T47D (cell line): ENCODE measurements at regions not wholly inside any gene's neighbourhood (a gene's known extent, or its start where the extent isn't known, plus 50 kb on each side); places are given as distances from the start of the nearest gene placed in this dataset.

Experiments
- DNase-seq, 2 experiments: peaks; one replicate each; pipeline versions ENCODE4 v3.0.0 to v3.0.0-alpha.2; 2011 to 2012; ENCODE audit warnings: low read depth in 1 of 2, low spot score in 1 of 2
- JUND ChIP-seq: IDR thresholded peaks from 2 replicates; pipeline ENCODE4 v1.6.1; 2012; ENCODE audit warnings: low read depth
- in situ Hi-C: cut with HindIII; loops from 2 replicates; pipeline ENCODE4 v1.10.0; 2016; ENCODE audit warnings: low sequenced_read_pairs, low pct_unique_long_range_greater_than_20kb

GRCh38 chr2:153101187-153101586 is 377.4 kb downstream of the RPRM start:
- TF ChIP-seq JUND = no peak
- DNase-seq = no peak
- in situ Hi-C loops = no loop called here

- in situ Hi-C loops = no loop called here
- TF ChIP-seq JUND = no peak
- no peak for DNase-seq
Measured at GRCh38 chr2:153100151-153100550, 378.4 kb downstream of the RPRM start.

GRCh38 chr2:153098073-153098472 is 379.7 kb downstream of the ARL6IP6 start:
- in situ Hi-C loops = no loop called here
- no peak for TF ChIP-seq JUND
- DNase-seq = no peak

- in situ Hi-C loops = no loop called here
- TF ChIP-seq JUND = no peak
- DNase-seq = no peak
Measured at GRCh38 chr2:153096272-153096671, 377.9 kb downstream of the ARL6IP6 start.

- in situ Hi-C loops = no loop called here
- TF ChIP-seq JUND = no peak
- no peak for DNase-seq
Measured at GRCh38 chr2:153091344-153091743, 372.9 kb downstream of the ARL6IP6 start.

- TF ChIP-seq JUND = no peak
- in situ Hi-C loops = no loop called here
- no peak for DNase-seq
Measured at GRCh38 chr2:153079315-153079714, 360.9 kb downstream of the ARL6IP6 start.

GRCh38 chr2:153077311-153077710 is 358.9 kb downstream of the ARL6IP6 start:
- TF ChIP-seq JUND = no peak
- in situ Hi-C loops = no loop called here
- no peak for DNase-seq

GRCh38 chr2:153074207-153074606 is 355.8 kb downstream of the ARL6IP6 start:
- no peak for TF ChIP-seq JUND
- DNase-seq = no peak
- in situ Hi-C loops = no loop called here

GRCh38 chr2:153072813-153073212 is 354.4 kb downstream of the ARL6IP6 start:
- TF ChIP-seq JUND = no peak
- no peak for DNase-seq
- in situ Hi-C loops = no loop called here

GRCh38 chr2:153072077-153072476 is 353.7 kb downstream of the ARL6IP6 start:
- TF ChIP-seq JUND = no peak
- in situ Hi-C loops = no loop called here
- DNase-seq = no peak

- TF ChIP-seq JUND = no peak
- no peak for DNase-seq
- in situ Hi-C loops = no loop called here
Measured at GRCh38 chr2:153071090-153071489, 352.7 kb downstream of the ARL6IP6 start.

- TF ChIP-seq JUND = no peak
- in situ Hi-C loops = no loop called here
- no peak for DNase-seq
Measured at GRCh38 chr2:153068915-153069314, 350.5 kb downstream of the ARL6IP6 start.

- in situ Hi-C loops = no loop called here
- DNase-seq = no peak
- TF ChIP-seq JUND = no peak
Measured at GRCh38 chr2:153068052-153068451, 349.6 kb downstream of the ARL6IP6 start.

- peak; percentile 2 to 79 for DNase-seq
- TF ChIP-seq JUND = peak; percentile 36; the same call in 1 of the 2 replicates
- in situ Hi-C loops = no loop called here
Measured at GRCh38 chr2:153059338-153060052, 341.1 kb downstream of the ARL6IP6 start.
